Ovary (tissue), 7 donors: ENCODE measurements at regions not wholly inside any gene's neighbourhood (a gene's known extent, or its start where the extent isn't known, plus 50 kb on each side); places are given as distances from the start of the nearest gene placed in this dataset.

Source experiments
- DNase-seq, 5 donors: peaks; one replicate each; pipeline ENCODE4 v3.0.0-alpha.2; 2019 to 2020
- H3K27ac ChIP-seq, 2 donors: fragments of 200-600 bp; one replicate each; pipeline versions ENCODE4 v1.5.1 to v1.8.0; 2019 to 2022
- H3K27me3 ChIP-seq: fragments of 200-600 bp; one replicate; pipeline ENCODE4 v1.8.0; 2022
- H3K36me3 ChIP-seq: fragments of 200-600 bp; sonication (generic); one replicate; pipeline ENCODE4 v1.5.1; 2019
- H3K4me1 ChIP-seq: one replicate; pipeline ENCODE4 v1.8.1; 2013; ENCODE audit warnings: mild to moderate bottlenecking, moderate library complexity; ENCODE audit not compliant: insufficient read depth
- H3K4me3 ChIP-seq: fragments of 200-600 bp; sonication (generic); one replicate; pipeline ENCODE4 v1.5.1; 2017
- H3K9me3 ChIP-seq, 2 donors: fragments of 200-600 bp in 1 of 2; sonication (generic) in 1 of 2; one replicate each; pipeline versions ENCODE4 v1.5.1 to v1.8.1; 2013 to 2019; ENCODE audit warnings: mild to moderate bottlenecking in 1 of 2, moderate library complexity in 1 of 2
- EP300 ChIP-seq: sonication (generic); formaldehyde crosslinking; IDR thresholded peaks from one replicate; pipeline ENCODE4 v1.6.1; 2017; ENCODE audit warnings: antibody characterized with exemption
- POLR2A ChIP-seq: fragments of 450-650 bp; IDR thresholded peaks from one replicate; pipeline ENCODE4 v1.6.1; 2017; ENCODE audit warnings: antibody characterized with exemption, mild to moderate bottlenecking, moderate library complexity
- WGBS, 3 donors: extraction: QIAGEN DNeasy Blood & Tissue Kit in 1 of 3; methylation state at CpG; one replicate each; pipeline versions ENCODE4 v1.1.5 to v1.1.7; 2013 to 2017; 5-methylcytosine and 5-hydroxymethylcytosine counted together
- intact Hi-C, 4 donors: fragments of 100-400 bp; cut with DNase I; formaldehyde crosslinking; loops; one replicate each; pipeline versions ENCODE4 v1.11.0 to v1.15.1; 2022 to 2023
- TF ChIP-seq, protein P1 (sequence below), 3 donors: fragments of 450-650 bp in 2 of 3; fragments of 200-600 bp in 1 of 3; IDR thresholded peaks; one replicate each; pipeline versions ENCODE4 v1.5.1 to v1.8.0; 2016 to 2022; ENCODE audit warnings: antibody characterized with exemption in 3 of 3, mild to moderate bottlenecking in 1 of 3
- donor health status: DM: no; HTN: no; CAD: no; lungs with moderate emphysema.
- donor health status: DM: no; HTN: no; CAD: no.
- donor health status: Bipolar disorder and iron deficiency.
- donor health status: DM: no; HTN: no; CAD: no.
- donor health status: DM: yes; HTN: yes; CAD: no.

DNA sequence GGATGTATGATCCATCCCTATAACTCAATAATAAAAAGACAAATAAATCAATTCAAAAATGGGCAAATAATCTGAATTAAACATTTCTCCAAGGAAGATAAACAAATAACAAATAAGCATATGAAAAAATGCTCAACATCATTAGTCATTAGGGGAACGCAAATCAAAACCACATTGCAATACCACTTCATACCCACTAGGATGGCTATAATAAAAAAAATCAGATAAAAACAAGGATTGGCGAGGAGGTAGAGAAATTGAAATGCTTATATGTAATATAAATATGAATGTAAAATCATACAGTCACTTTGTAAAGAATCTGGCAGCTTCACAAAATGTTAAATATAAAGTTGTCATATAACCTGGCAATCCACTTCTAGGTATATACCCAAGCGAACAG is 52.3 kb upstream of the TBCA start:
- Histone ChIP-seq H3K27ac (no peak overlapping the region), H3K4me3 (no peak overlapping the region), H3K4me1 (no peaks in the 10 kb centered on the region), H3K27me3 (no peaks in the 10 kb centered on the region), H3K9me3 (no peaks in the 10 kb centered on the region), H3K36me3 (no peaks in the 10 kb centered on the region)
- TF ChIP-seq POLR2A (no peak), EP300 (no peak)
- TF ChIP-seq, protein P1, sequence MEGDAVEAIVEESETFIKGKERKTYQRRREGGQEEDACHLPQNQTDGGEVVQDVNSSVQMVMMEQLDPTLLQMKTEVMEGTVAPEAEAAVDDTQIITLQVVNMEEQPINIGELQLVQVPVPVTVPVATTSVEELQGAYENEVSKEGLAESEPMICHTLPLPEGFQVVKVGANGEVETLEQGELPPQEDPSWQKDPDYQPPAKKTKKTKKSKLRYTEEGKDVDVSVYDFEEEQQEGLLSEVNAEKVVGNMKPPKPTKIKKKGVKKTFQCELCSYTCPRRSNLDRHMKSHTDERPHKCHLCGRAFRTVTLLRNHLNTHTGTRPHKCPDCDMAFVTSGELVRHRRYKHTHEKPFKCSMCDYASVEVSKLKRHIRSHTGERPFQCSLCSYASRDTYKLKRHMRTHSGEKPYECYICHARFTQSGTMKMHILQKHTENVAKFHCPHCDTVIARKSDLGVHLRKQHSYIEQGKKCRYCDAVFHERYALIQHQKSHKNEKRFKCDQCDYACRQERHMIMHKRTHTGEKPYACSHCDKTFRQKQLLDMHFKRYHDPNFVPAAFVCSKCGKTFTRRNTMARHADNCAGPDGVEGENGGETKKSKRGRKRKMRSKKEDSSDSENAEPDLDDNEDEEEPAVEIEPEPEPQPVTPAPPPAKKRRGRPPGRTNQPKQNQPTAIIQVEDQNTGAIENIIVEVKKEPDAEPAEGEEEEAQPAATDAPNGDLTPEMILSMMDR (IDR thresholded peaks at IDR 0.05), result no peak
- 68 to 86% (median 73%) methylated on average over 3 of the region's 3 CpGs for WGBS, 3 donors
- intact Hi-C loops, result no loop called here
- no peak for DNase-seq
